Testis (tissue), 2 donors: ENCODE measurements at regions not wholly inside any gene's neighbourhood (a gene's known extent, or its start where the extent isn't known, plus 50 kb on each side); places are given as distances from the start of the nearest gene placed in this dataset.

Experiments
- CTCF ChIP-seq, 3 experiments: fragments of 450-650 bp in 2 of 3; fragments of 200-600 bp in 1 of 3; sonication (generic) in 1 of 3; IDR thresholded peaks; one replicate each; pipeline ENCODE4 v1.5.1; 2016 to 2019; ENCODE audit warnings: antibody characterized with exemption in 3 of 3, mild to moderate bottlenecking in 2 of 3, moderate library complexity in 1 of 3
- POLR2A ChIP-seq: fragments of 450-650 bp; IDR thresholded peaks from one replicate; pipeline ENCODE4 v1.6.1; 2017; ENCODE audit warnings: antibody characterized with exemption, mild to moderate bottlenecking, moderate library complexity

GRCh38 chr18:70496353-70497294 is 207.8 kb downstream of the SOCS6 start:
- TF ChIP-seq CTCF (IDR thresholded peaks at IDR 0.05), result no peak
- TF ChIP-seq POLR2A, result no peak
